PC-9 (cell line): ENCODE measurements at regions not wholly inside any gene's neighbourhood (a gene's known extent, or its start where the extent isn't known, plus 50 kb on each side); places are given as distances from the start of the nearest gene placed in this dataset.
"Not testable (repeated sequence)": the region's sequence is repeated elsewhere in the genome, so short reads cannot be mapped to it uniquely, and the experiment has no call there.

Experiments used
- BruUV-seq: library from RNA; stranded (reverse); fragments of 400-500 nt; replicated peaks from 2 replicates; lab custom pipeline; 2021; lab: Mats Ljungman, UMichigan
- CTCF ChIA-PET: fragments of 300-600 bp; sonication (Branson Sonifier 250); formaldehyde crosslinking; loops from one replicate; lab custom pipeline; 2022; ENCODE audit warnings: antibody characterized with exemption; lab: Charles Lee
- POLR2A ChIA-PET: fragments of 300-600 bp; sonication (Branson Sonifier 250); formaldehyde crosslinking; loops from one replicate; lab custom pipeline; 2022; ENCODE audit warnings: antibody characterized with exemption; ENCODE audit not compliant: unreplicated experiment; lab: Charles Lee
- DNase-seq, 2 experiments: peaks; one replicate each; pipeline versions ENCODE4 v3.0.0 to v3.0.0-alpha.2; 2015 to 2022; ENCODE audit warnings: mixed read lengths in 1 of 2
- H2AFZ ChIP-seq: fragments of 200-600 bp; sonication (generic); 2 replicates; pipeline ENCODE4 v1.8.1; 2017; ENCODE audit warnings: antibody characterized with exemption
- H3F3A ChIP-seq: fragments of 200-600 bp; sonication (generic); 2 replicates; pipeline ENCODE4 v1.8.1; 2017; ENCODE audit warnings: antibody characterized with exemption, mild to moderate bottlenecking, low read depth; ENCODE audit not compliant: insufficient read depth
- H3K27ac ChIP-seq: fragments of 200-600 bp; sonication (generic); 2 replicates; pipeline ENCODE4 v1.6.1; 2016; ENCODE audit warnings: mixed run types
- H3K27me3 ChIP-seq: fragments of 200-600 bp; sonication (generic); 2 replicates; pipeline ENCODE4 v1.6.1; 2016; ENCODE audit warnings: low read depth, mixed run types; ENCODE audit not compliant: insufficient read depth
- H3K36me3 ChIP-seq: fragments of 200-600 bp; sonication (generic); 2 replicates; pipeline ENCODE4 v1.6.1; 2016; ENCODE audit warnings: low read depth, mixed run types
- H3K4me1 ChIP-seq: fragments of 200-600 bp; sonication (generic); replicated peaks from 2 replicates; pipeline ENCODE4 v1.6.1; 2016; ENCODE audit warnings: mixed run types; ENCODE audit not compliant: insufficient read depth
- H3K4me2 ChIP-seq: fragments of 200-600 bp; sonication (generic); 2 replicates; pipeline ENCODE4 v1.6.1; 2017; ENCODE audit warnings: mixed run types
- H3K4me3 ChIP-seq: fragments of 200-600 bp; sonication (generic); 2 replicates; pipeline ENCODE4 v1.6.1; 2016; ENCODE audit warnings: mixed run types
- H3K79me2 ChIP-seq: fragments of 200-600 bp; sonication (generic); 2 replicates; pipeline ENCODE4 v1.6.1; 2017; ENCODE audit warnings: low read depth, mixed run types
- H3K9me2 ChIP-seq: fragments of 200-600 bp; sonication (generic); 2 replicates; pipeline ENCODE4 v1.8.1; 2017; ENCODE audit warnings: mild to moderate bottlenecking; ENCODE audit not compliant: insufficient read depth
- H3K9me3 ChIP-seq: fragments of 200-600 bp; sonication (generic); 2 replicates; pipeline ENCODE4 v1.8.1; 2016; ENCODE audit warnings: low read depth; ENCODE audit not compliant: insufficient read depth
- H4K20me1 ChIP-seq: fragments of 200-600 bp; sonication (generic); 2 replicates; pipeline ENCODE4 v1.8.1; 2017; ENCODE audit not compliant: insufficient read depth
- CTCF ChIP-seq: fragments of 200-600 bp; sonication (generic); conservative IDR thresholded peaks from 2 replicates; pipeline ENCODE4 v1.6.1; 2017; ENCODE audit warnings: mixed run types, antibody characterized with exemption, mild to moderate bottlenecking, moderate library complexity
- EZH2 ChIP-seq: fragments of 200-600 bp; sonication (generic); IDR thresholded peaks from 2 replicates; pipeline ENCODE4 v1.8.0; 2017; ENCODE audit warnings: antibody characterized with exemption, low read depth
- intact Hi-C: fragments of 100-400 bp; cut with micrococcal nuclease; formaldehyde crosslinking; loops from one replicate; pipeline ENCODE4 v1.10.0; 2022; ENCODE audit not compliant: unreplicated experiment

- Histone ChIP-seq H3K4me2 (no peak overlapping the region), H3K9me2 (no peaks in the 10 kb centered on the region), H3K4me3 (no peak overlapping the region), H2AFZ (no peak overlapping the region), H3K4me1 (no peaks in the 10 kb centered on the region; the same call in 1 of the 2 replicates), H3K79me2 (no peaks in the 10 kb centered on the region), H3K9me3 (no peaks in the 10 kb centered on the region), H3K36me3 (no peaks in the 10 kb centered on the region), H3K27me3 (no peaks in the 10 kb centered on the region), H3F3A (no peaks in the 10 kb centered on the region), H4K20me1 (no peaks in the 10 kb centered on the region), H3K27ac (no peak overlapping the region)
- no TSS peak for BruUV-seq
- TF ChIP-seq EZH2 (no peak), CTCF (no peak)
- ChIA-PET POLR2A (no interaction called here), CTCF (no interaction called here)
- no peak for DNase-seq
- intact Hi-C loops = no loop called here
Observed at GRCh38 chr21:28294051-28294450, 698.6 kb downstream of the LTN1 start.

GRCh38 chr21:28283641-28284490, 708.8 kb downstream of the LTN1 start:
- no peak overlapping the region for H3K27ac ChIP-seq
- H3K79me2 ChIP-seq = no peaks in the 10 kb centered on the region
- no peak overlapping the region for H2AFZ ChIP-seq
- H3K4me2 ChIP-seq = no peak overlapping the region
- CTCF ChIA-PET = no interaction called here
- no peaks in the 10 kb centered on the region for H3K27me3 ChIP-seq
- no TSS peak for BruUV-seq
- POLR2A ChIA-PET = interaction anchor here (0.6 to 0.7 kb wide), 2 partner anchors 38 to 1958 kb away, joined by 5 to 9 read pairs; no protein-coding TSS in a partner anchor
- no peaks in the 10 kb centered on the region for H3K9me2 ChIP-seq
- intact Hi-C loops = no loop called here
- no peaks in the 10 kb centered on the region for H4K20me1 ChIP-seq
- H3F3A ChIP-seq = no peaks in the 10 kb centered on the region
- peak in 1 of 2 experiments; percentile 0 for DNase-seq
- no peaks in the 10 kb centered on the region; the same call in 1 of the 2 replicates for H3K9me3 ChIP-seq
- no peak for TF ChIP-seq EZH2
- no peak for TF ChIP-seq CTCF
- H3K4me1 ChIP-seq = no peaks in the 10 kb centered on the region
- H3K36me3 ChIP-seq = no peaks in the 10 kb centered on the region
- H3K4me3 ChIP-seq = no peak overlapping the region

- H3K27me3 ChIP-seq = no peaks in the 10 kb centered on the region
- H3K9me2 ChIP-seq = no peaks in the 10 kb centered on the region
- no peaks in the 10 kb centered on the region; the same call in 1 of the 2 replicates for H3K9me3 ChIP-seq
- no peak overlapping the region for H3K27ac ChIP-seq
- no peaks in the 10 kb centered on the region for H3F3A ChIP-seq
- intact Hi-C loops = no loop called here
- BruUV-seq = no TSS peak
- CTCF ChIA-PET = no interaction called here
- no peaks in the 10 kb centered on the region for H4K20me1 ChIP-seq
- no peaks in the 10 kb centered on the region for H3K79me2 ChIP-seq
- TF ChIP-seq EZH2 (no peak), CTCF (no peak)
- no peak overlapping the region for H3K4me2 ChIP-seq
- no peak overlapping the region for H2AFZ ChIP-seq
- no peaks in the 10 kb centered on the region for H3K36me3 ChIP-seq
- POLR2A ChIA-PET = no interaction called here
- H3K4me3 ChIP-seq = no peak overlapping the region
- H3K4me1 ChIP-seq = no peaks in the 10 kb centered on the region
- DNase-seq = no peak
Observed at GRCh38 chr21:28282833-28283232, 709.8 kb downstream of the LTN1 start.

GRCh38 chr21:28281357-28281756, 711.3 kb downstream of the LTN1 start:
- H3K27me3 ChIP-seq, H3K9me2 ChIP-seq, H3K4me1 ChIP-seq, H3K4me2 ChIP-seq, H3K27ac ChIP-seq, POLR2A ChIA-PET, H4K20me1 ChIP-seq, H2AFZ ChIP-seq, H3K36me3 ChIP-seq, H3K4me3 ChIP-seq, intact Hi-C loops, BruUV-seq, CTCF ChIA-PET, DNase-seq, H3F3A ChIP-seq, H3K9me3 ChIP-seq, H3K79me2 ChIP-seq: not testable (repeated sequence)
